LNCaP clone FGC (cell line): ENCODE measurements at regions not wholly inside any gene's neighbourhood (a gene's known extent, or its start where the extent isn't known, plus 50 kb on each side); places are given as distances from the start of the nearest gene placed in this dataset.

ENCODE experiments used
- DNase-seq: peaks from one replicate; pipeline ENCODE4 v3.0.0-alpha.2; 2011; ENCODE audit warnings: low read depth
- H3K4me3 ChIP-seq: 2 replicates; pipeline ENCODE4 v1.5.1; 2011; ENCODE audit warnings: mild to moderate bottlenecking, low read depth, low read length, control low read depth
- CTCF ChIP-seq: IDR thresholded peaks from 2 replicates; pipeline ENCODE4 v1.5.1; 2012; ENCODE audit warnings: mild to moderate bottlenecking; ENCODE audit not compliant: control insufficient read depth, insufficient read depth; ENCODE audit errors: extremely low read depth

GRCh38 chr16:17936766-17937402 lies 399.7 kb downstream of the NPIPA8 start:
- TF ChIP-seq CTCF: no peak
- no peak for DNase-seq
- H3K4me3 ChIP-seq: no peak overlapping the region

GRCh38 chr16:17930280-17930679 lies 406.3 kb downstream of the NPIPA8 start:
- no peak overlapping the region for H3K4me3 ChIP-seq
- no peak for TF ChIP-seq CTCF
- DNase-seq: no peak

- TF ChIP-seq CTCF: no peak
- no peak overlapping the region for H3K4me3 ChIP-seq
These were observed 409.6 kb downstream of the NPIPA8 start for GRCh38 chr16:17926866-17927399.

GRCh38 chr16:17926461-17926860 lies 410.1 kb downstream of the NPIPA8 start:
- no peak for TF ChIP-seq CTCF
- no peak for DNase-seq
- no peak overlapping the region for H3K4me3 ChIP-seq

More at GRCh38 chr16:17926866-17927399, 409.6 kb downstream of the NPIPA8 start:
- no peak for DNase-seq

- DNase-seq: no peak
- TF ChIP-seq CTCF: no peak
- no peak overlapping the region for H3K4me3 ChIP-seq
These were observed 410.8 kb downstream of the NPIPA8 start for GRCh38 chr16:17925761-17926160.

GRCh38 chr16:17921357-17921978 lies 415.1 kb downstream of the NPIPA8 start:
- no peak overlapping the region for H3K4me3 ChIP-seq
- TF ChIP-seq CTCF: peak; percentile 57
- DNase-seq: peak; percentile 15
